ENCODE measurements at regions not wholly inside any gene's neighbourhood (a gene's known extent, or its start where the extent isn't known, plus 50 kb on each side); places are given as distances from the start of the nearest gene placed in this dataset.

DNA sequence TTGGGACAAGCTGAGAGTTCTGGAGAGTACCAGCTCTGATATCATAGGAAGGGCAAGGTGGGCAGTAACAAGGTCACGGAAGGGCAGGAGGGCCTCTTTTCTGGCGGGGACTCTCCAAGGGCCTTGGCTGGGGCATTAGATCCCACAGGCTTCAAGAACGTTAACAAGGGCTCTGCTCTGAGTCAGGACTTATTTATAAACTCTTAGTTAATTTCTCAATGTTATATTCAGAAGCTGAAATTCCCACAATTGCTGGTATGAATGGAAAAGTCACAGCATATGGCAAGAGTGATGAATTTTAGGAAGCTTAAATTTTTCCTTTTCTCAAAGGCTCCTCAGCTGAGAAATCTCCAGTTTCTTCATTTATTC is 320.2 kb upstream of the TBC1D5 start:
- DNase-seq, result no peak
- no peak overlapping the region for H3K27ac ChIP-seq (ENCODE audit: low read depth in 1 of 2, low read length in 2 of 2)
- H3K4me1 Mint-ChIP-seq (ENCODE audit: low read depth), result no peaks in the 10 kb centered on the region
- H3K9me3 Mint-ChIP-seq, result no peaks in the 10 kb centered on the region
- H3K4me3 ChIP-seq (ENCODE audit: low read length), result no peak overlapping the region
- no peak overlapping the region for H3K4me3 Mint-ChIP-seq
- H3K36me3 ChIP-seq (ENCODE audit: insufficient read depth, low read length), result no peaks in the 10 kb centered on the region
- ChIA-PET POLR2A (no interaction called here), CTCF (no interaction called here)
- no peaks in the 10 kb centered on the region for H3K4me1 ChIP-seq (ENCODE audit: insufficient read depth, low read length)
- H3K9me3 ChIP-seq (ENCODE audit: control insufficient read depth in 1 of 2, insufficient read depth in 1 of 2, low read length in 2 of 2), result no peaks in the 10 kb centered on the region
- no peaks in the 10 kb centered on the region for H3K36me3 Mint-ChIP-seq (ENCODE audit: low read depth)
- no peaks in the 10 kb centered on the region for H3K27me3 ChIP-seq (ENCODE audit: control insufficient read depth in 1 of 2, insufficient read depth in 2 of 2, low read length in 2 of 2)
- intact Hi-C loops (cut with DNase I, micrococcal nuclease), result no loop called here
- H3K27ac Mint-ChIP-seq, result no peak overlapping the region
- TF ChIP-seq, protein P1, sequence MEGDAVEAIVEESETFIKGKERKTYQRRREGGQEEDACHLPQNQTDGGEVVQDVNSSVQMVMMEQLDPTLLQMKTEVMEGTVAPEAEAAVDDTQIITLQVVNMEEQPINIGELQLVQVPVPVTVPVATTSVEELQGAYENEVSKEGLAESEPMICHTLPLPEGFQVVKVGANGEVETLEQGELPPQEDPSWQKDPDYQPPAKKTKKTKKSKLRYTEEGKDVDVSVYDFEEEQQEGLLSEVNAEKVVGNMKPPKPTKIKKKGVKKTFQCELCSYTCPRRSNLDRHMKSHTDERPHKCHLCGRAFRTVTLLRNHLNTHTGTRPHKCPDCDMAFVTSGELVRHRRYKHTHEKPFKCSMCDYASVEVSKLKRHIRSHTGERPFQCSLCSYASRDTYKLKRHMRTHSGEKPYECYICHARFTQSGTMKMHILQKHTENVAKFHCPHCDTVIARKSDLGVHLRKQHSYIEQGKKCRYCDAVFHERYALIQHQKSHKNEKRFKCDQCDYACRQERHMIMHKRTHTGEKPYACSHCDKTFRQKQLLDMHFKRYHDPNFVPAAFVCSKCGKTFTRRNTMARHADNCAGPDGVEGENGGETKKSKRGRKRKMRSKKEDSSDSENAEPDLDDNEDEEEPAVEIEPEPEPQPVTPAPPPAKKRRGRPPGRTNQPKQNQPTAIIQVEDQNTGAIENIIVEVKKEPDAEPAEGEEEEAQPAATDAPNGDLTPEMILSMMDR (IDR thresholded peaks at IDR 0.05), result no peak
- ATAC-seq (ENCODE audit: poor library complexity), result no peak
- H3K27me3 Mint-ChIP-seq, result no peaks in the 10 kb centered on the region

DNA sequence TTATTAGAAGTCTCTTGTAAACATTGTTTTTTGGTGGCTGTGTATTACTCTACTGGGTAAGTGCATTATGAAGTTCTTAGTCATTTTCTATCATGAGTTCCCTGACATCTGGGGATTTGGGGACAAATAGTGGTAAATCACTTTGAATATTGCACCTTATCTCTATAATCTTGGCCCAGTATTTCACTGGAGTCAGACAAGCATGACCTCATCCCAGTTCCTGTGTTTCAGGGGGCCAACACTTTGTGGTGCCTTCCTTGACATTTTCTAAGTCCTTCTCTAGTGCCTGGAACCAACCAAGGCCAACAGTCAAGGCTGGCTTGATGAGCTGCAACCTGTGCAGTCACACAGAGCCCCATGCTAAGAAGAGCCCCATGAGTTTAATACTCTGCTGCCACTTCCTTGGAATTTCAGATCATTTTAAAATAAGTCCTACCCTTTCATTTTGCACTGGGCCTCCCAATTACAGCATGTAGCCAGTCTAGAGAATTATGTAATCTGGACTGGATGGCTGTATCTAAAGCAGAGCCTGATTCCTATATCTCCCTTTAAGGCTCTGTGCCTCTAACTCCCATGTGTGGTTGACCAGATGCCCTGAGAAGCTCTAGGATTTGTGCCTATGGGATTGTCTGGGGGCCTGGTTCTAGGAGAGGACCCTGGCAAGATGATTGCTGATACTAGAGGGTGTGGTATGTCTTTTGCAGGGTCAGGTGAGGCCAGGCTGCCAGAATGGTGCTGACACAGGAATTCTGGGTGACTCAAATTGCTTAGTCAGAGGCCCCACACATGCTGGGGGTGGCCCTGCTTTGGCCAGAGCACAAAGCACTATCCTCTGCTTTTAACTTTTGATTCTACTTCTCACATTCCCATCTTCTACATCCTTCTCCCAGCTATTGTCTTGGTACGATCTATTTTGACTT is 319.6 kb upstream of the TBC1D5 start:
- no peaks in the 10 kb centered on the region for H3K27me3 Mint-ChIP-seq
- H3K4me3 ChIP-seq (ENCODE audit: low read length), result no peak overlapping the region
- H3K9me3 Mint-ChIP-seq, result no peaks in the 10 kb centered on the region
- H3K4me1 ChIP-seq (ENCODE audit: insufficient read depth, low read length), result no peaks in the 10 kb centered on the region
- H3K4me1 Mint-ChIP-seq (ENCODE audit: low read depth), result no peaks in the 10 kb centered on the region
- no peak overlapping the region for H3K27ac ChIP-seq (ENCODE audit: low read depth in 1 of 2, low read length in 2 of 2)
- TF ChIP-seq, protein P1 (IDR thresholded peaks at IDR 0.05), result no peak
- no peak overlapping the region for H3K4me3 Mint-ChIP-seq
- CTCF ChIA-PET, result no interaction called here
- intact Hi-C loops (cut with DNase I, micrococcal nuclease), result no loop called here
- POLR2A ChIA-PET, result no interaction called here
- DNase-seq (no peak), ATAC-seq (ENCODE audit: poor library complexity) (no peak)
- H3K27me3 ChIP-seq (ENCODE audit: control insufficient read depth in 1 of 2, insufficient read depth in 2 of 2, low read length in 2 of 2), result no peaks in the 10 kb centered on the region
- no peaks in the 10 kb centered on the region for H3K36me3 ChIP-seq (ENCODE audit: insufficient read depth, low read length)
- H3K9me3 ChIP-seq (ENCODE audit: control insufficient read depth in 1 of 2, insufficient read depth in 1 of 2, low read length in 2 of 2), result no peaks in the 10 kb centered on the region
- H3K27ac Mint-ChIP-seq, result no peak overlapping the region
- H3K36me3 Mint-ChIP-seq (ENCODE audit: low read depth), result no peaks in the 10 kb centered on the region

DNA sequence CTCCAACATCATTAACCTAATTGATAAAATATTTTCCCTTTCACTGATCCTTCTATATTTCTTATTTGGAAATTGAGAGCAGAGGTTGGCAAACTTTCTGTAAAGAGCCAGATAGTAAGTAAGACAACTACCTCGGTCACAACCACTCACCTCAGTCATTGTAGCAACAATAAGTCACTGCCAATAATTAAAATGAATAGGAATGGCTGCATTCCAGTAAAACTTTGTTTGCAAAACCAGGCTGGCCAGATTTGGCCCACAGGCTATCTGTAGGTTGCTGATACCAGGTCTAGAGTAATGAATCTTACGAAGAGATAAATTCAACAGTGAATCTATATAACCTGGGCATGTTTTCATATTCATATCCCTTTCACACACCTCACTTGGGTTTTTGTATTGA is 316.2 kb upstream of the TBC1D5 start:
- Mint-ChIP-seq H3K9me3 (peaks cover 4% of the 10 kb centered on the region), H3K27me3 (no peaks in the 10 kb centered on the region), H3K36me3 (ENCODE audit: low read depth) (no peaks in the 10 kb centered on the region), H3K27ac (no peak overlapping the region), H3K4me1 (ENCODE audit: low read depth) (no peaks in the 10 kb centered on the region), H3K4me3 (no peak overlapping the region)
- H3K36me3 ChIP-seq (ENCODE audit: insufficient read depth, low read length), result no peaks in the 10 kb centered on the region
- ATAC-seq (ENCODE audit: poor library complexity) (no peak), DNase-seq (no peak)
- ChIA-PET CTCF (interaction anchor here (0.5 kb wide), 1 partner anchor 1476 kb away, joined by 4 read pairs; no protein-coding TSS in a partner anchor), POLR2A (no interaction called here)
- intact Hi-C loops (cut with DNase I, micrococcal nuclease), result no loop called here
- TF ChIP-seq, protein P1 (IDR thresholded peaks at IDR 0.05), result no peak
- no peak overlapping the region for H3K4me3 ChIP-seq (ENCODE audit: low read length)
- H3K4me1 ChIP-seq (ENCODE audit: insufficient read depth, low read length), result no peaks in the 10 kb centered on the region
- no peaks in the 10 kb centered on the region for H3K27me3 ChIP-seq (ENCODE audit: control insufficient read depth in 1 of 2, insufficient read depth in 2 of 2, low read length in 2 of 2)
- no peak overlapping the region for H3K27ac ChIP-seq (ENCODE audit: low read depth in 1 of 2, low read length in 2 of 2)
- H3K9me3 ChIP-seq (ENCODE audit: control insufficient read depth in 1 of 2, insufficient read depth in 1 of 2, low read length in 2 of 2), result peaks cover 0 to 6% of the 10 kb centered on the region in 2 experiments
